CD14-positive monocyte (primary cell): ENCODE measurements at regions not wholly inside any gene's neighbourhood (a gene's known extent, or its start where the extent isn't known, plus 50 kb on each side); places are given as distances from the start of the nearest gene placed in this dataset. TPM values are rescaled to one million over a fixed set of nuclear protein-coding genes. Genes with fewer than 3 reads are reported as not detected.

Source experiments
- DNase-seq, 3 donors: peaks; one replicate each; pipeline ENCODE4 v3.0.0-alpha.2; 2011 to 2022
- H2AFZ ChIP-seq: 2 replicates; pipeline ENCODE4 v1.6.0; 2012; ENCODE audit warnings: mild to moderate bottlenecking, low read depth, low read length, inconsistent platforms; ENCODE audit not compliant: insufficient read depth, poor library complexity, severe bottlenecking
- H3K27ac ChIP-seq, 2 donors: 1 replicate in 1 of 2; 2 replicates in 1 of 2; pipeline ENCODE4 v1.5.1; 2012 to 2013; ENCODE audit warnings: low read length in 2 of 2, control low read depth in 1 of 2, inconsistent platforms in 1 of 2, low read depth in 1 of 2, mild to moderate bottlenecking in 1 of 2
- H3K27me3 ChIP-seq, 2 donors: one replicate each; pipeline versions ENCODE4 v1.6.0 to v1.6.1; 2011 to 2013; ENCODE audit warnings: low read length in 2 of 2; ENCODE audit not compliant: control insufficient read depth in 2 of 2, insufficient read depth in 2 of 2
- H3K36me3 ChIP-seq, 2 donors: replicated peaks in 1 of 2; 1 replicate in 1 of 2; 2 replicates in 1 of 2; pipeline versions ENCODE4 v1.5.1 to v1.6.1; 2012 to 2013; ENCODE audit warnings: low read length in 2 of 2, control low read depth in 1 of 2, inconsistent platforms in 1 of 2, mild to moderate bottlenecking in 1 of 2; ENCODE audit not compliant: insufficient read depth in 2 of 2, control insufficient read depth in 1 of 2
- H3K4me1 ChIP-seq, 2 donors: 1 replicate in 1 of 2; 2 replicates in 1 of 2; pipeline versions ENCODE4 v1.5.1 to v1.6.1; 2012 to 2013; ENCODE audit warnings: low read length in 2 of 2, control low read depth in 1 of 2, inconsistent platforms in 1 of 2, mild to moderate bottlenecking in 1 of 2, moderate library complexity in 1 of 2; ENCODE audit not compliant: insufficient read depth in 2 of 2, control insufficient read depth in 1 of 2
- H3K4me2 ChIP-seq: replicated peaks from 2 replicates; pipeline ENCODE3; 2012; ENCODE audit warnings: low read length, moderate library complexity, mild to moderate bottlenecking; ENCODE audit not compliant: poor library complexity, severe bottlenecking; ENCODE audit errors: extremely low read depth
- H3K4me3 ChIP-seq, 3 experiments: fragments of 200-600 bp in 1 of 3; sonication (generic) in 1 of 3; replicated peaks in 1 of 3; 1 replicate in 2 of 3; 2 replicates in 1 of 3; pipeline ENCODE4 v1.5.1; 2011 to 2013; ENCODE audit warnings: low read length in 3 of 3, mild to moderate bottlenecking in 3 of 3, control low read depth in 2 of 3, low read depth in 2 of 3, inconsistent platforms in 1 of 3, moderate library complexity in 1 of 3
- H3K79me2 ChIP-seq: 2 replicates; pipeline ENCODE4 v1.6.0; 2012; ENCODE audit warnings: mild to moderate bottlenecking, control low read depth, inconsistent platforms, low read length, moderate library complexity; ENCODE audit not compliant: insufficient read depth
- H3K9ac ChIP-seq: 2 replicates; pipeline ENCODE4 v1.6.0; 2017; ENCODE audit warnings: low read length, mild to moderate bottlenecking; ENCODE audit not compliant: insufficient read depth, poor library complexity, severe bottlenecking
- H3K9me3 ChIP-seq, 2 donors: replicated peaks in 1 of 2; 1 replicate in 1 of 2; 2 replicates in 1 of 2; pipeline versions ENCODE4 v1.5.1 to v1.6.1; 2012 to 2013; ENCODE audit warnings: low read length in 2 of 2, control low read depth in 1 of 2; ENCODE audit not compliant: control insufficient read depth in 1 of 2, insufficient read depth in 1 of 2
- H4K20me1 ChIP-seq: 2 replicates; pipeline ENCODE4 v1.6.0; 2012; ENCODE audit warnings: mild to moderate bottlenecking, low read length, control low read depth, moderate library complexity; ENCODE audit not compliant: insufficient read depth
- H3K27ac Mint-ChIP-seq, 7 donors: one replicate each; pipeline ENCODE4 v1.8.0; 2020; ENCODE audit warnings: mild to moderate bottlenecking in 7 of 7, mixed read lengths in 7 of 7, moderate library complexity in 6 of 7, inconsistent platforms in 2 of 7
- H3K27me3 Mint-ChIP-seq, 3 donors: one replicate each; pipeline ENCODE4 v1.8.0; 2021 to 2022; ENCODE audit warnings: low read depth in 3 of 3, mild to moderate bottlenecking in 3 of 3, mixed read lengths in 3 of 3, moderate library complexity in 3 of 3, inconsistent platforms in 1 of 3
- H3K36me3 Mint-ChIP-seq, 2 donors: one replicate each; pipeline ENCODE4 v1.8.0; 2020; ENCODE audit warnings: mixed read lengths in 2 of 2, inconsistent platforms in 1 of 2, mild to moderate bottlenecking in 1 of 2
- H3K4me1 Mint-ChIP-seq: one replicate; pipeline ENCODE4 v1.8.0; 2020; ENCODE audit warnings: mild to moderate bottlenecking, mixed read lengths
- H3K4me3 Mint-ChIP-seq, 2 donors: one replicate each; pipeline ENCODE4 v1.8.0; 2020; ENCODE audit warnings: mild to moderate bottlenecking in 2 of 2, mixed read lengths in 2 of 2, moderate library complexity in 1 of 2
- H3K9me3 Mint-ChIP-seq, 7 donors: one replicate each; pipeline ENCODE4 v1.8.0; 2020 to 2022; ENCODE audit warnings: mixed read lengths in 7 of 7, mild to moderate bottlenecking in 6 of 7, moderate library complexity in 6 of 7, inconsistent platforms in 2 of 7
- CTCF ChIP-seq: fragments of 200-600 bp; IDR thresholded peaks from one replicate; pipeline ENCODE4 v1.8.0; 2022; ENCODE audit warnings: antibody characterized with exemption, mild to moderate bottlenecking
- WGBS: methylation state at CpG from one replicate; pipeline ENCODE4 v1.1.5; 2013; ENCODE audit warnings: missing lambda C conversion rate; ENCODE audit not compliant: insufficient coverage; 5-methylcytosine and 5-hydroxymethylcytosine counted together
- intact Hi-C, 2 donors: fragments of 100-400 bp; cut with micrococcal nuclease; formaldehyde crosslinking; loops; one replicate each; pipeline versions ENCODE4 v1.15.0 to v1.15.1; 2023
- small RNA-seq: library from RNA; depleted of rRNA; stranded (forward); fragments of <200 nt; gene quantifications from one replicate; pipeline ENCODE3, GENCODE V24; 2012; ENCODE audit warnings: low read depth; ENCODE audit not compliant: insufficient read length

GRCh38 chr1:162912061-162912667, 51.2 kb upstream of the CCDC190 start:
- H3K9me3 Mint-ChIP-seq: peaks cover 7 to 25% (median 23%) of the 10 kb centered on the region in 7 donors
- H4K20me1 ChIP-seq: no peaks in the 10 kb centered on the region
- H3K27ac ChIP-seq: no peak overlapping the region
- DNase-seq: no peak
- H3K27ac Mint-ChIP-seq: no peak overlapping the region
- peaks cover 9 to 17% of the 10 kb centered on the region in 2 donors for H3K9me3 ChIP-seq
- no peak overlapping the region for H3K9ac ChIP-seq
- H3K79me2 ChIP-seq: no peaks in the 10 kb centered on the region
- H3K4me3 ChIP-seq: no peak overlapping the region
- no peaks in the 10 kb centered on the region for H3K4me1 Mint-ChIP-seq
- WGBS: no CpG with 5 or more reads among the region's 1 CpG
- no peaks in the 10 kb centered on the region for H3K36me3 Mint-ChIP-seq
- no peak overlapping the region for H3K4me2 ChIP-seq
- no peak for TF ChIP-seq CTCF
- H3K27me3 Mint-ChIP-seq: peaks cover 7 to 26% (median 9%) of the 10 kb centered on the region in 3 donors
- no peak overlapping the region for H3K4me3 Mint-ChIP-seq
- no peak overlapping the region for H2AFZ ChIP-seq
- H3K4me1 ChIP-seq: no peaks in the 10 kb centered on the region
- H3K36me3 ChIP-seq: no peaks in the 10 kb centered on the region
- intact Hi-C loops: no loop called here
- peaks cover 0 to under 1% of the 10 kb centered on the region in 2 donors for H3K27me3 ChIP-seq

Small RNA genes lying in the stretch of these regions (small RNA-seq; reads per million reads assigned to genes)
- not detected for gene AL392003.1
